ENCODE measurements at regions not wholly inside any gene's neighbourhood (a gene's known extent, or its start where the extent isn't known, plus 50 kb on each side); places are given as distances from the start of the nearest gene placed in this dataset.

DNA sequence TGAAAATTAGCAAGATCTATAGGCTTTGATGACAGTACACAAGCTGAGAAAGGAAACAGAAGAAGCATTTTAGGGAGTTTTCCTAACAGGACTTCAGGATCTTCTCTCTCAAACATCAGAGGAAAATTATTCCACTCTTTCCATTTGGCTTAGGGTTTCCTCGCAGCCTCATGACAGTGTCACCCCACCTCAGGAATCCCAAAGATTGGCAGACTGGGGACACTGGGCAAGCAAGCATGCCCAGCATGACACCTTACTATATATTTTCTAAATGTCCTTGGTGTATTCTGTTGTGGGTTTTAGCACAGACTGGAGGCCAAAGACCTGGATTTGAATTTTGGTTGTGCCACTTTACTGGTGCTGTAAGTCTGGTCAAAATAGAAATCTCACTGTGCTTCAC, 482.4 kb upstream of the SOX5 start:
- DNase-seq (no peak), ATAC-seq (no peak)
- no peak overlapping the region for H3K4me3 Mint-ChIP-seq
- no peaks in the 10 kb centered on the region for H3K36me3 Mint-ChIP-seq (ENCODE audit: insufficient read depth)
- H3K27me3 Mint-ChIP-seq (ENCODE audit: low read depth), result no peaks in the 10 kb centered on the region
- no peaks in the 10 kb centered on the region for H3K4me1 Mint-ChIP-seq (ENCODE audit: low read depth)
- peaks cover 5% of the 10 kb centered on the region for H3K9me3 Mint-ChIP-seq

DNA sequence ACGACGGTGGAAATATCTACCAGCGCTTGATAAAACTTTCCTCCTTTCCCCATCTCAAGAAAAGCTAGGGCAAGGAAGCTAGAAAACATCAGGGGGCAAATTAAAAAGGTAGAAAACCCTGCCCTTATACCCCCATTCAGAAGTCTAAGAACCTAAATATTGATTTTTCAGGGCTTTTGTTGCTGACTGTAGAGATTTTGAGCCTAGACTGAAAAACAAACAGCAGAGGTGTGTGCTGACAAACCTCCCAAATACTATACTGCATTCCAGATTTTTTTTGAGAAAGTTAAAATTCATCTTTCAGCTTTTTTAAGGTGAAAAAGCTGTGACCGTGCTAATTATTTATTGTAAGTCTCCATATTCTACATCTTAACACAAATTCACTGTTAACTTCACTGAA, 478.3 kb upstream of the SOX5 start:
- Mint-ChIP-seq H3K36me3 (ENCODE audit: insufficient read depth) (no peaks in the 10 kb centered on the region), H3K27me3 (ENCODE audit: low read depth) (no peaks in the 10 kb centered on the region), H3K4me1 (ENCODE audit: low read depth) (peaks cover 3% of the 10 kb centered on the region), H3K4me3 (no peak overlapping the region), H3K9me3 (no peaks in the 10 kb centered on the region)
- no peak for ATAC-seq
- no peak for DNase-seq

DNA sequence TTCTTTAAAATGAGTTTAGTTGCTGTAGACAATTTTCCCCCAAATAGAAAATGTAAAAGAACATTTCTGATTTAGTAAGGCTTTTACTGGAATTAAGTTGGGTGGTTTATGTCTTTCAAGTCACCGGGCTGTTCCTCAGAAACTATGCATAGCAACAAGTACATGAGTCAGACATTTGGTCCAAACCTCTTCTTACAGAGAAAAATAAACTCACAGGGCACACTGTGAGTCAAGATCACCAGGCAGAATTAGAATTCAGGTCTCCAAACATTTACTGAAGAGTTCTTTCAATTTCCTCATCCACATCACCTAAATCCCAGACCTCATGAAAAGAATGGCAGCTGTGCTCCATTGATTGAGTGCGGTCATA, 476.1 kb upstream of the SOX5 start:
- H3K36me3 Mint-ChIP-seq (ENCODE audit: insufficient read depth), result no peaks in the 10 kb centered on the region
- no peaks in the 10 kb centered on the region for H3K9me3 Mint-ChIP-seq
- H3K4me3 Mint-ChIP-seq, result no peak overlapping the region
- no peak for DNase-seq
- no peaks in the 10 kb centered on the region for H3K27me3 Mint-ChIP-seq (ENCODE audit: low read depth)
- peaks cover 3% of the 10 kb centered on the region for H3K4me1 Mint-ChIP-seq (ENCODE audit: low read depth)
- ATAC-seq, result peak; percentile 34 to 35

DNA sequence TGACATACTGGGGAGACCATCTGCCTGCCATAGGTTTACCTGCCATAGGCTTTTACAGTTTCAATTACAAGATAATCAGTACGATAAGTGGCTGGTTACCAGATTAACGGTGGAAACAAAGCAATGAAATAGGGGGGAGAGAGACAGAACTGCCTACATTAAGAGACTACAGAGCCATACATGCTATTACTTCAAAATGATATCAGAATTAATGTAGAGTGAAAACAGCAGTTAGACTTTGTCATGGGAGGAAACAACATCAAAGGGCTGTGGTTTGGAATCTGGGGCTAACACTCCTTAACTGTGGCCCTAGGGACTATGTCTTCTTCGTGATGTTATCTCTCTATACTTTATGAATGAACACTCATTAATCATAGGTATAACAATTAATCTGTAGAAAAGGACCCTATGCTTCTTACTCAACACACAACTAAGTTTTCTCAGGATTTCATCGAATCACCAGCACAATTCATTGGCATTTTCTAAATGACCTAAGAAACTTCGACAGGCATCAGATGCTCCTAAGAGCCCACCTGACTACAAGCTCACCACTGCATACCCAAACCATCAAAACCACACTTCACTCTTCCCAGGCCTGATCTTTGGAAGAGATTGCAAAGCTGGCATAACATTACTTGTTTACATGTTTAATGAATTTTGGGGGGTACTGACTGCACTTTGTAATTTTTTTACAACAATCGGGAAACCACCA, 475.6 kb upstream of the SOX5 start:
- Mint-ChIP-seq H3K36me3 (ENCODE audit: insufficient read depth) (no peaks in the 10 kb centered on the region), H3K9me3 (no peaks in the 10 kb centered on the region), H3K27me3 (ENCODE audit: low read depth) (no peaks in the 10 kb centered on the region), H3K4me1 (ENCODE audit: low read depth) (peaks cover 3% of the 10 kb centered on the region), H3K4me3 (no peak overlapping the region)
- DNase-seq, result no peak
- peak; percentile 48 to 77 for ATAC-seq

DNA sequence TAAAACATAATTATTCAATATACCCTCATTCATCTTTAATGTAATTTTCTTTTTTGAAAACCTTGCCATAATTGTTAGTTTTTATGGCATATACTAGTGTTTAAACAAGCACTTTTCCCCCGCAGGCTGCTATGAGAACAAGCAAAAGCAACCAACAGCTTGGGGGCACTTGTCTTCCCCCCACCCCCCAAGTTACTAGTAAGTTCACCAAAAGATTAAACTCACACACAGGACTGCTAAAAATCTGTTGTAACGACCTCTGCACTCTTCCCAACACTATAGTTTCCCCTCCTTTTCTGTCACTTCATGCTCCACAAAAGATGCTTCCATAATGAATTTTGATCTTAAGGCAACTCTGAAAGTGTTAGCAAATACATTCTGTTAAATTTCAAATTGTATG, 474.9 kb upstream of the SOX5 start:
- Mint-ChIP-seq H3K4me1 (ENCODE audit: low read depth) (peaks cover 3% of the 10 kb centered on the region), H3K9me3 (no peaks in the 10 kb centered on the region), H3K36me3 (ENCODE audit: insufficient read depth) (no peaks in the 10 kb centered on the region), H3K27me3 (ENCODE audit: low read depth) (no peaks in the 10 kb centered on the region), H3K4me3 (no peak overlapping the region)
- ATAC-seq (no peak), DNase-seq (no peak)

DNA sequence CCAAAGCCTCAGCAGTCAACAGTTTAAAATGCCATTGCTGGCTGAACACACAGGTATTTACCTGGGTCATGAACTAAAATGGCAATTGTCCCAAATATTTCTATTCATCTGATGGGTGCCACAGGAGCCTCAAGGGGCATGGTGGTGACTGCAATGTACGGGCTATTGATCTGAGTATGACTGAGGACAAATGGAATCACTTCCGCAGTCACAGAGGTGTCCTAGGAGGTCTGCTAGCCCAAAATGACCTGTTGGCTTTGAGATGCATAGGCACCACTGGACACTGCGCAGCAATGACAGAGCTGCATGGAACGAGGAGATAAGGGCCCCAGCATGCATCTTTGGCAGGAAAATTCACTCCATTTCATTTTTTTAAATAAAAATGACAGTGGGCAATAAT, 474.1 kb upstream of the SOX5 start:
- H3K27me3 Mint-ChIP-seq (ENCODE audit: low read depth), result no peaks in the 10 kb centered on the region
- no peak for ATAC-seq

DNA sequence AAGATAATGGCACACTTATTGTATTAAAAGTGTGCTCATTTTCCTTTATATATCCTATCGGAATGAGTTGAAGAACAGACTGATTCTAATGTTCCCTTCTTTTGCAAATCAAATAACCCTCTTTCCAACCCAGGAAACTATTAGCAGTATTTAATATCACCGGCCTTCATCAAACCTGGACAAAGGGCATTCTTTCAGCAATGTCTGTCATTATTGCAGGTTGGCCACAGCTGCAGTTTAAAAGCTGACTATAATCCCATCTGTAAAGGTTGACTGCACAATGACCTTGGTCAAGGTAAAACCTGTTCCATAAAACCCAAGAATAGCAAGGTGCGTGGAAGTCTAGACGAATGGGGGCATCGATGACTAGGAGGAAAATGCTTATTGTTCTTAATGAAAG, 472.3 kb upstream of the SOX5 start:
- H3K27me3 Mint-ChIP-seq (ENCODE audit: low read depth), result no peaks in the 10 kb centered on the region
- no peak for DNase-seq
- H3K36me3 Mint-ChIP-seq (ENCODE audit: insufficient read depth), result no peaks in the 10 kb centered on the region
- peaks cover 3% of the 10 kb centered on the region for H3K4me1 Mint-ChIP-seq (ENCODE audit: low read depth)
- no peak overlapping the region for H3K4me3 Mint-ChIP-seq
- H3K9me3 Mint-ChIP-seq, result no peaks in the 10 kb centered on the region
- ATAC-seq, result no peak

More for the DNA sequence above, 474.1 kb upstream of the SOX5 start:
- Mint-ChIP-seq H3K36me3 (ENCODE audit: insufficient read depth) (no peaks in the 10 kb centered on the region), H3K4me1 (ENCODE audit: low read depth) (peaks cover 3% of the 10 kb centered on the region), H3K9me3 (no peaks in the 10 kb centered on the region), H3K4me3 (no peak overlapping the region)
- DNase-seq, result no peak

DNA sequence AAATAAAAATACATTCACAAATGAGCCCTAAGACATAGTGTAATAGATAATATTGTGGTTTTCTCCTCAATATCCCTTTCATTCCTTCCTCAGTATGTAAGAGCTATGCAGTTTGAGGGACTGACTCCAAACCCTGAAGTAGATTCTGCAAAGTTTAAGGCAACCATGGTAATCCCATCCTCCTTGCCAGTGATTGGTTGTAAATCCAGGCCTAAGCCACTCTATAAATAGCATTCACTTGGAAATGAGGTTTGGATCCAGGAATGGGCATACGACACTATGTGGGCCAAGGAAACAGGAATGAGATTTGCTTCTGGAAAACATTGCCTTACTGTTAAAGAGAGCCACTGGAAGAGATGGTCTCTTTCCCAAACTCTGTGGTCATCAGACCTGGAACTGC, 468.7 kb upstream of the SOX5 start:
- ATAC-seq (no peak), DNase-seq (no peak)
- Mint-ChIP-seq H3K4me1 (ENCODE audit: low read depth) (peaks cover 2% of the 10 kb centered on the region), H3K9me3 (no peaks in the 10 kb centered on the region), H3K4me3 (no peak overlapping the region), H3K27me3 (ENCODE audit: low read depth) (peaks cover 3% of the 10 kb centered on the region), H3K36me3 (ENCODE audit: insufficient read depth) (no peaks in the 10 kb centered on the region)

DNA sequence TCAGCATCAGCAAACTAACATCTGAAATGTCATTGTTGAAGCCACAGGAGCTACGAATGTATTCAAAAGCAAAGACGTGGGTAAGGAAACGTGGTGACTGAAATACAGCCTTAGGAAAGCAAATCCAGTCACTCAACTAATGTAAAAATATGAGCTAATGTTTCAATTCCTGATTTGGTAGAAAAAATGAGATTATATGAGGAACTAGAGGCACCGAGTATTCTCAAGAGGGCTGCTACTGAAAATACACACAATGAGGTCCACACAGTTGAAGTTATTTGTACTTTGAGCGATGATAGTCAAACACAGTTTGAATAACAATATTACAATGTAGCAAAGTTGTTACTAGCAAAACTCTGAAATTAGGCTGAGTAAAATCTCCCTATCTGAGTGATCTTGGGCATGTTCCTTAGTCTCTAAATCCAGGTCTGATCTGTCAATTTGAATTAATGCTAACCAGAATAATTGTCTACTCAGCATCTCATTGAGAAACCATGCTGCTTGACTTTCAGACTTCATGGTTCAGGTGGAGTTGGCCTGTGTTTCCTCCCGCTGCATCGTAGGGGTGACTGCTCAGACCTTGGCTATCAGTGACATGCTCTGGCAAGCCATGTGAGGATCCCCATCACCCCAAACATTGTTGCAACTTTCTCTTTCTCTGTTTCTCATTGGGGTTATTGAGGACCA, 467.1 kb upstream of the SOX5 start:
- H3K4me3 Mint-ChIP-seq, result no peak overlapping the region
- no peaks in the 10 kb centered on the region for H3K36me3 Mint-ChIP-seq (ENCODE audit: insufficient read depth)
- peaks cover 3% of the 10 kb centered on the region for H3K27me3 Mint-ChIP-seq (ENCODE audit: low read depth)
- no peak for ATAC-seq
- H3K9me3 Mint-ChIP-seq, result no peaks in the 10 kb centered on the region
- H3K4me1 Mint-ChIP-seq (ENCODE audit: low read depth), result peaks cover 2% of the 10 kb centered on the region
- no peak for DNase-seq

DNA sequence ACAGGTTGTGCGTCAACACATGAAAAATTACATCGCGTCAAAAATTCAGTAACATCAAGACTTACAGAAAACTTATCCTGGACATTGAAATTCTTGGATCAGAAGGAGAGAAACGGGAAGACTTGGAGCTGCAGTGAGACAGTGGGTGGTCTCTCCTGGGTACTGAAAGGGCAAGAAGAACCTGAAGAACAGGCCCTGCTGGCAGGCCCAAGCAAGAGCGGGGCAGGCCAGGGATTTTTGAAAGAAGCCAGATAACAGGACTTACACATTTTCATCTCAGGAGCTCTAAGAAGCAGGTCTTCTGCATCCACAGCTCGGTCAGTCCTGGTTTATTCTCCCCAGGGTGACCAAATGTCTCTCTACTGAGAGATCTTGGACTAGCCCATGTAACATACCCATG, 466.5 kb upstream of the SOX5 start:
- Mint-ChIP-seq H3K9me3 (no peaks in the 10 kb centered on the region), H3K36me3 (ENCODE audit: insufficient read depth) (no peaks in the 10 kb centered on the region), H3K4me3 (no peak overlapping the region), H3K4me1 (ENCODE audit: low read depth) (peaks cover 2% of the 10 kb centered on the region), H3K27me3 (ENCODE audit: low read depth) (peaks cover 3% of the 10 kb centered on the region)
- ATAC-seq (no peak), DNase-seq (no peak)

DNA sequence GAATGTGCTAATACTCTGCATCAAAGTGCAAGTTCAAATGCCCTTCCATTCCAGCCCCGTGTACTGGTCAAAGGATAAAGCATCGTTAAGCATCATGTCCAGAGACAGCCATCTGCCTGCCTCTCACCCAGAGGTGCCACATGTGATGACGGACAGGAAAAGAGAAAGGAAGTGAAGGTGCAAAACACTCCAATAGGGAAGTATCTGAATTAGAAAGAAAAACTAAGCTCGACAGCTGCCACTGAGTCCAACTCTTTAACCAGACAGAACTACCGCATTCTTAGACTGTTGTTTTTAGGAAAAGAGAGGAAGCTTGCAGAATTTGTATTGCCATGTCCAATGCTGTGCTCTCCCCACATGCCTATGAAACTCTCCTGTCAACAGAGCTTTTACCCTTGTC, 465.0 kb upstream of the SOX5 start:
- Mint-ChIP-seq H3K36me3 (ENCODE audit: insufficient read depth) (no peaks in the 10 kb centered on the region), H3K4me3 (no peak overlapping the region), H3K27me3 (ENCODE audit: low read depth) (peaks cover 3% of the 10 kb centered on the region), H3K4me1 (ENCODE audit: low read depth) (peaks cover 2% of the 10 kb centered on the region), H3K9me3 (no peaks in the 10 kb centered on the region)
- no peak for DNase-seq
- no peak for ATAC-seq

DNA sequence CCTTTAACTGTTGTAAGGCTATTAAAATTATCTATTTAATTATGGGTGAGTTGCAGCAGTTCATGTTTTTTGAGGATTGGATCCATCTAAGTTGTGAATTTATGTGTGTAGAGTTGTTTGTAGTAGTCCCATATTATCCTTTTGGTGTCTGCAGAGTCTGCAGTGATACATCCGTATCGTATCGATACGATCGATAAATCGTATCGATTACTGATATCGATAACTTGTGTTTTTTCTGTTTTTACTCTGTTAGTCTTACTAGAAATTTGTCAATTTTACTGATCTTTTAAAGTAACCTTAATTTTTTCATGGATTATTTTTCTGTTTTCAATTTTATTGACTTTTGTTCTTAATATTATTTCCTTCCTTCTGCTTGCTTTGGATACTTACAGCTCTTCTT, 462.5 kb upstream of the SOX5 start:
- peaks cover 5% of the 10 kb centered on the region for H3K4me1 Mint-ChIP-seq (ENCODE audit: low read depth)
- no peak overlapping the region for H3K4me3 Mint-ChIP-seq
- no peaks in the 10 kb centered on the region for H3K36me3 Mint-ChIP-seq (ENCODE audit: insufficient read depth)
- H3K27me3 Mint-ChIP-seq (ENCODE audit: low read depth), result peaks cover 3% of the 10 kb centered on the region
- H3K9me3 Mint-ChIP-seq, result no peaks in the 10 kb centered on the region
- DNase-seq (no peak), ATAC-seq (no peak)

DNA sequence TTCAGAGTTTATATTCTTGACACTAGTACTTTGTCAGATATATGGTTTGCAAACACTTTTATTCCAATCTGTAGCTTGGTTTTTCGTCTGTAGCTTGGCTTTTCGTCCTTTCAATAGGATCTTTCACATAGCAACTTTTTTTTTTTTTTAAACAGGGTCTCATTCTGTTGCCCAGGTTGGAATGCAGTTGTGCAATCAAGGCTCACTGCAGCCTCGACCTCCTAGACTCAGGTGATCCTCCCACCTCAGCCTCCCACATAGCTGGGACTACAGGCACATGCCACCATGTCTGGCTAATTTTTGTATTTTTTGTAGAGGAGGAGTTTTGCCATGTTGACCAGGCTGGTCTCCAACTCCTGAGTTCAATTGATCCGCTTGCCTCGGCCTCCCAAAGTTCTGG, 460.4 kb upstream of the SOX5 start:
- Mint-ChIP-seq H3K36me3 (ENCODE audit: insufficient read depth) (no peaks in the 10 kb centered on the region), H3K4me1 (ENCODE audit: low read depth) (peaks cover 5% of the 10 kb centered on the region), H3K27me3 (ENCODE audit: low read depth) (no peaks in the 10 kb centered on the region), H3K4me3 (no peak overlapping the region), H3K9me3 (no peaks in the 10 kb centered on the region)
- DNase-seq (no peak), ATAC-seq (no peak)

DNA sequence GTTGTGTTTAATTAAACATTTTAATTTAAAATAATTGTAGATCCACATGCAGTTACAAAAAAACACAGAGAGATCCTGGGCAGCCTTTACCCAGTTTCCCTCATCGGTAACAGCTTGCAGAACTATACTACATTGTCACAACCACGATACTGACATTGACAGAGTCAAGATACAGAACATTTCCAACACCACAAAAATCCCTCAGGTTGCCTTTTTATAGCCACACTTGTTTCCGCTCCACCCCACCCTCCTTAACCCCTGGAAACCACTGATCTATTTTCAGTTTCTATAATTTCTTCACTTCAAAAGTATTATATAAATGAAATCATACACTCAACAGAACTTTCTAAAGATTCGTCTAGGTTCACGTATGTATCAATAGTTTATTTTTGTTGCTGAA, 458.8 kb upstream of the SOX5 start:
- Mint-ChIP-seq H3K4me3 (no peak overlapping the region), H3K36me3 (ENCODE audit: insufficient read depth) (no peaks in the 10 kb centered on the region), H3K9me3 (no peaks in the 10 kb centered on the region), H3K4me1 (ENCODE audit: low read depth) (peaks cover 3% of the 10 kb centered on the region), H3K27me3 (ENCODE audit: low read depth) (no peaks in the 10 kb centered on the region)
- ATAC-seq (peak in 1 of 2 donors; percentile 25), DNase-seq (no peak)

DNA sequence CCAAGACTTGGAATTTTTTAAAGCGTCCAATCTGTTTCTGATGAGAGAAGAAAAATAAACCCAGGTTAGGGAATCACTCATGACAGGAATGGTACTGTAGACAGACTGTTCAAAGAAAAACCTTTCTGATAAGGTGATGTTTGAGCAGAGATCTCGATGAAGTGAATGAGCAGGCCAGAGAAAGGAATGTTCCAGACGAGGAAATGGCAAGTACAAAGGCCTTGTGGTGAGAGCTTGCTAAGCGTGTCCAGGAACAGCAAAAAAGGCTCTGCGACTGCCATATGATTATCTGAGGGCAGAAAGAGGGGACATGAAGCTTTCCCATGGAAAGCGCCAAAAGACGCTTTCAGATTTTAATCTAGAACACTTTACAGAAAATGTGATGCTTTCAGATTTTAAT, 458.4 kb upstream of the SOX5 start:
- Mint-ChIP-seq H3K4me3 (no peak overlapping the region), H3K27me3 (ENCODE audit: low read depth) (no peaks in the 10 kb centered on the region), H3K36me3 (ENCODE audit: insufficient read depth) (no peaks in the 10 kb centered on the region), H3K4me1 (ENCODE audit: low read depth) (peaks cover 3% of the 10 kb centered on the region), H3K9me3 (no peaks in the 10 kb centered on the region)
- no peak for DNase-seq
- no peak for ATAC-seq
